ENCODE measurements at regions not wholly inside any gene's neighbourhood (a gene's known extent, or its start where the extent isn't known, plus 50 kb on each side); places are given as distances from the start of the nearest gene placed in this dataset.

- H3K4me3 ChIP-seq (ENCODE audit: low read depth, poor library complexity, severe bottlenecking): no peak overlapping the region
- intact Hi-C loops (cut with DNase I; ENCODE audit: low total_unique reads): no loop called here
- no peak for TF ChIP-seq POLR2A (IDR thresholded peaks at IDR 0.05)
- no peak for TF ChIP-seq CTCF (IDR thresholded peaks at IDR 0.05)
- 96 to 98% methylated on average over 2 of the region's 2 CpGs for WGBS, 2 donors
- DNase-seq (ENCODE audit: low spot score in 2 of 2): no peak
Measured at GRCh38 chr6:106890447-106890846, 84.1 kb downstream of the CD24 start.

GRCh38 chr6:106889692-106890091 lies 84.8 kb downstream of the CD24 start:
- WGBS, 2 donors: 84 to 89% methylated on average over 1 of the region's 1 CpG
- intact Hi-C loops (cut with DNase I; ENCODE audit: low total_unique reads): no loop called here
- no peak for TF ChIP-seq POLR2A (IDR thresholded peaks at IDR 0.05)
- no peak for TF ChIP-seq CTCF (IDR thresholded peaks at IDR 0.05)

GRCh38 chr6:106886922-106887797 lies 87.4 kb downstream of the CD24 start:
- H3K4me3 ChIP-seq (ENCODE audit: low read depth, poor library complexity, severe bottlenecking): no peak overlapping the region
- TF ChIP-seq POLR2A (IDR thresholded peaks at IDR 0.05) (no peak), CTCF (IDR thresholded peaks at IDR 0.05) (no peak)
- no peak for DNase-seq (ENCODE audit: low spot score in 2 of 2)
- intact Hi-C loops (cut with DNase I; ENCODE audit: low total_unique reads): no loop called here
- 57 to 58% methylated on average over 8 of the region's 8 CpGs for WGBS, 2 donors

More at GRCh38 chr6:106889692-106890091, 84.8 kb downstream of the CD24 start:
- DNase-seq (ENCODE audit: low spot score in 2 of 2): no peak
- no peak overlapping the region for H3K4me3 ChIP-seq (ENCODE audit: low read depth, poor library complexity, severe bottlenecking)

- no peak for TF ChIP-seq POLR2A (IDR thresholded peaks at IDR 0.05)
- TF ChIP-seq CTCF (IDR thresholded peaks at IDR 0.05): no peak
- no peak for DNase-seq (ENCODE audit: low spot score in 2 of 2)
- H3K4me3 ChIP-seq (ENCODE audit: low read depth, poor library complexity, severe bottlenecking): no peak overlapping the region
- WGBS, 2 donors: 58 to 63% methylated on average over 9 of the region's 9 CpGs
- intact Hi-C loops (cut with DNase I; ENCODE audit: low total_unique reads): no loop called here
Measured at GRCh38 chr6:106886081-106886843, 88.3 kb downstream of the CD24 start.

GRCh38 chr6:106885679-106886078 lies 88.8 kb downstream of the CD24 start:
- intact Hi-C loops (cut with DNase I; ENCODE audit: low total_unique reads): no loop called here
- TF ChIP-seq POLR2A (IDR thresholded peaks at IDR 0.05): no peak
- TF ChIP-seq CTCF (IDR thresholded peaks at IDR 0.05): no peak
- no peak overlapping the region for H3K4me3 ChIP-seq (ENCODE audit: low read depth, poor library complexity, severe bottlenecking)
- DNase-seq (ENCODE audit: low spot score in 2 of 2): no peak
- WGBS, 2 donors: 41 to 42% methylated on average over 4 of the region's 4 CpGs

All from lower leg skin (tissue), 4 donors.